ENCODE measurements at regions not wholly inside any gene's neighbourhood (a gene's known extent, or its start where the extent isn't known, plus 50 kb on each side); places are given as distances from the start of the nearest gene placed in this dataset.

- H3K4me2 ChIP-seq (ENCODE audit: low read depth, low read length, poor library complexity, severe bottlenecking), result no peak overlapping the region
- no peak overlapping the region for H2AFZ ChIP-seq (ENCODE audit: low read length)
Measured at GRCh38 chr12:92537290-92537960, 165.4 kb upstream of the PLEKHG7 start.

GRCh38 chr12:92535961-92536360 lies 166.8 kb upstream of the PLEKHG7 start:
- no peak for DNase-seq
- Histone ChIP-seq H3K4me1 (ENCODE audit: low read length) (no peaks in the 10 kb centered on the region), H3K36me3 (ENCODE audit: insufficient read depth, low read length) (no peaks in the 10 kb centered on the region), H4K20me1 (ENCODE audit: insufficient read depth, low read depth, low read length) (no peaks in the 10 kb centered on the region), H3K4me2 (ENCODE audit: low read depth, low read length, poor library complexity, severe bottlenecking) (no peak overlapping the region), H3K4me3 (ENCODE audit: low read length) (no peak overlapping the region), H3K27me3 (ENCODE audit: low read length) (no peaks in the 10 kb centered on the region), H3K79me2 (ENCODE audit: low read length) (no peaks in the 10 kb centered on the region), H3K9me3 (ENCODE audit: low read length) (no peaks in the 10 kb centered on the region), H2AFZ (ENCODE audit: low read length) (no peak overlapping the region), H3K27ac (ENCODE audit: low read length) (no peak overlapping the region), H3K9me2 (replicated peaks; ENCODE audit: insufficient read depth, low read length) (no peaks in the 10 kb centered on the region), H3K9ac (ENCODE audit: low read length) (no peak overlapping the region)

More at GRCh38 chr12:92537290-92537960, 165.4 kb upstream of the PLEKHG7 start:
- Histone ChIP-seq H3K4me1 (ENCODE audit: low read length) (no peaks in the 10 kb centered on the region), H4K20me1 (ENCODE audit: insufficient read depth, low read depth, low read length) (no peaks in the 10 kb centered on the region), H3K27me3 (ENCODE audit: low read length) (no peaks in the 10 kb centered on the region), H3K9ac (ENCODE audit: low read length) (no peak overlapping the region), H3K27ac (ENCODE audit: low read length) (no peak overlapping the region), H3K9me3 (ENCODE audit: low read length) (no peaks in the 10 kb centered on the region), H3K79me2 (ENCODE audit: low read length) (no peaks in the 10 kb centered on the region), H3K4me3 (ENCODE audit: low read length) (no peak overlapping the region), H3K36me3 (ENCODE audit: insufficient read depth, low read length) (no peaks in the 10 kb centered on the region), H3K9me2 (replicated peaks; ENCODE audit: insufficient read depth, low read length) (no peaks in the 10 kb centered on the region)
- DNase-seq, result no peak

GRCh38 chr12:92533280-92533890 lies 169.4 kb upstream of the PLEKHG7 start:
- H3K9me2 ChIP-seq (replicated peaks; ENCODE audit: insufficient read depth, low read length), result no peaks in the 10 kb centered on the region
- H3K27ac ChIP-seq (ENCODE audit: low read length), result no peak overlapping the region
- no peaks in the 10 kb centered on the region for H3K27me3 ChIP-seq (ENCODE audit: low read length)
- no peak overlapping the region for H3K4me3 ChIP-seq (ENCODE audit: low read length)
- H3K9ac ChIP-seq (ENCODE audit: low read length), result no peak overlapping the region
- no peak overlapping the region for H3K4me2 ChIP-seq (ENCODE audit: low read depth, low read length, poor library complexity, severe bottlenecking)
- no peaks in the 10 kb centered on the region for H4K20me1 ChIP-seq (ENCODE audit: insufficient read depth, low read depth, low read length)
- DNase-seq, result no peak
- H2AFZ ChIP-seq (ENCODE audit: low read length), result no peak overlapping the region
- H3K79me2 ChIP-seq (ENCODE audit: low read length), result no peaks in the 10 kb centered on the region
- H3K4me1 ChIP-seq (ENCODE audit: low read length), result no peaks in the 10 kb centered on the region
- H3K36me3 ChIP-seq (ENCODE audit: insufficient read depth, low read length), result no peaks in the 10 kb centered on the region
- H3K9me3 ChIP-seq (ENCODE audit: low read length), result no peaks in the 10 kb centered on the region

- no peaks in the 10 kb centered on the region for H3K36me3 ChIP-seq (ENCODE audit: insufficient read depth, low read length)
- no peaks in the 10 kb centered on the region for H3K9me3 ChIP-seq (ENCODE audit: low read length)
- H3K9me2 ChIP-seq (replicated peaks; ENCODE audit: insufficient read depth, low read length), result no peaks in the 10 kb centered on the region
- H3K4me3 ChIP-seq (ENCODE audit: low read length), result no peak overlapping the region
- no peaks in the 10 kb centered on the region for H4K20me1 ChIP-seq (ENCODE audit: insufficient read depth, low read depth, low read length)
- H3K27me3 ChIP-seq (ENCODE audit: low read length), result no peaks in the 10 kb centered on the region
- H2AFZ ChIP-seq (ENCODE audit: low read length), result no peak overlapping the region
- H3K4me1 ChIP-seq (ENCODE audit: low read length), result no peaks in the 10 kb centered on the region
- no peak overlapping the region for H3K27ac ChIP-seq (ENCODE audit: low read length)
- H3K4me2 ChIP-seq (ENCODE audit: low read depth, low read length, poor library complexity, severe bottlenecking), result no peak overlapping the region
- no peak overlapping the region for H3K9ac ChIP-seq (ENCODE audit: low read length)
- no peak for DNase-seq
- H3K79me2 ChIP-seq (ENCODE audit: low read length), result no peaks in the 10 kb centered on the region
Measured at GRCh38 chr12:92530706-92531105, 172.1 kb upstream of the PLEKHG7 start.

GRCh38 chr12:92529944-92530343 lies 172.8 kb upstream of the PLEKHG7 start:
- H3K4me3 ChIP-seq (ENCODE audit: low read length), result no peak overlapping the region
- H3K27me3 ChIP-seq (ENCODE audit: low read length), result no peaks in the 10 kb centered on the region
- H3K9me2 ChIP-seq (replicated peaks; ENCODE audit: insufficient read depth, low read length), result no peaks in the 10 kb centered on the region
- no peak overlapping the region for H2AFZ ChIP-seq (ENCODE audit: low read length)
- H3K4me1 ChIP-seq (ENCODE audit: low read length), result no peaks in the 10 kb centered on the region
- DNase-seq, result no peak
- no peaks in the 10 kb centered on the region for H3K36me3 ChIP-seq (ENCODE audit: insufficient read depth, low read length)
- no peaks in the 10 kb centered on the region for H3K79me2 ChIP-seq (ENCODE audit: low read length)
- no peak overlapping the region for H3K9ac ChIP-seq (ENCODE audit: low read length)
- H3K27ac ChIP-seq (ENCODE audit: low read length), result no peak overlapping the region
- H4K20me1 ChIP-seq (ENCODE audit: insufficient read depth, low read depth, low read length), result no peaks in the 10 kb centered on the region
- H3K9me3 ChIP-seq (ENCODE audit: low read length), result no peaks in the 10 kb centered on the region
- H3K4me2 ChIP-seq (ENCODE audit: low read depth, low read length, poor library complexity, severe bottlenecking), result no peak overlapping the region

- H3K27ac ChIP-seq (ENCODE audit: low read length), result no peak overlapping the region
- no peak for DNase-seq
- H3K9me2 ChIP-seq (replicated peaks; ENCODE audit: insufficient read depth, low read length), result no peaks in the 10 kb centered on the region
- H4K20me1 ChIP-seq (ENCODE audit: insufficient read depth, low read depth, low read length), result no peaks in the 10 kb centered on the region
- H3K36me3 ChIP-seq (ENCODE audit: insufficient read depth, low read length), result no peaks in the 10 kb centered on the region
- no peaks in the 10 kb centered on the region for H3K27me3 ChIP-seq (ENCODE audit: low read length)
- no peak overlapping the region for H3K4me3 ChIP-seq (ENCODE audit: low read length)
- H2AFZ ChIP-seq (ENCODE audit: low read length), result no peak overlapping the region
- H3K79me2 ChIP-seq (ENCODE audit: low read length), result no peaks in the 10 kb centered on the region
- no peak overlapping the region for H3K4me2 ChIP-seq (ENCODE audit: low read depth, low read length, poor library complexity, severe bottlenecking)
- no peak overlapping the region for H3K9ac ChIP-seq (ENCODE audit: low read length)
- H3K9me3 ChIP-seq (ENCODE audit: low read length), result no peaks in the 10 kb centered on the region
- H3K4me1 ChIP-seq (ENCODE audit: low read length), result no peaks in the 10 kb centered on the region
Measured at GRCh38 chr12:92528586-92528985, 174.2 kb upstream of the PLEKHG7 start.

GRCh38 chr12:92528097-92528496 lies 174.7 kb upstream of the PLEKHG7 start:
- no peak overlapping the region for H3K9ac ChIP-seq (ENCODE audit: low read length)
- H2AFZ ChIP-seq (ENCODE audit: low read length), result no peak overlapping the region
- DNase-seq, result no peak
- no peaks in the 10 kb centered on the region for H3K4me1 ChIP-seq (ENCODE audit: low read length)
- no peaks in the 10 kb centered on the region for H4K20me1 ChIP-seq (ENCODE audit: insufficient read depth, low read depth, low read length)
- H3K36me3 ChIP-seq (ENCODE audit: insufficient read depth, low read length), result no peaks in the 10 kb centered on the region
- H3K4me2 ChIP-seq (ENCODE audit: low read depth, low read length, poor library complexity, severe bottlenecking), result no peak overlapping the region
- H3K9me2 ChIP-seq (replicated peaks; ENCODE audit: insufficient read depth, low read length), result no peaks in the 10 kb centered on the region
- no peaks in the 10 kb centered on the region for H3K9me3 ChIP-seq (ENCODE audit: low read length)
- no peaks in the 10 kb centered on the region for H3K27me3 ChIP-seq (ENCODE audit: low read length)
- no peaks in the 10 kb centered on the region for H3K79me2 ChIP-seq (ENCODE audit: low read length)
- no peak overlapping the region for H3K27ac ChIP-seq (ENCODE audit: low read length)
- H3K4me3 ChIP-seq (ENCODE audit: low read length), result no peak overlapping the region

- Histone ChIP-seq H2AFZ (ENCODE audit: low read length) (no peak overlapping the region), H3K4me1 (ENCODE audit: low read length) (no peaks in the 10 kb centered on the region), H3K79me2 (ENCODE audit: low read length) (no peaks in the 10 kb centered on the region), H3K27ac (ENCODE audit: low read length) (no peak overlapping the region), H3K36me3 (ENCODE audit: insufficient read depth, low read length) (no peaks in the 10 kb centered on the region), H3K9me2 (replicated peaks; ENCODE audit: insufficient read depth, low read length) (no peaks in the 10 kb centered on the region), H3K4me2 (ENCODE audit: low read depth, low read length, poor library complexity, severe bottlenecking) (no peak overlapping the region), H3K9me3 (ENCODE audit: low read length) (no peaks in the 10 kb centered on the region), H3K4me3 (ENCODE audit: low read length) (no peak overlapping the region), H3K27me3 (ENCODE audit: low read length) (no peaks in the 10 kb centered on the region), H3K9ac (ENCODE audit: low read length) (no peak overlapping the region), H4K20me1 (ENCODE audit: insufficient read depth, low read depth, low read length) (no peaks in the 10 kb centered on the region)
- no peak for DNase-seq
Measured at GRCh38 chr12:92524489-92524888, 178.3 kb upstream of the PLEKHG7 start.

Measured in Karpas-422 (cell line).